Hepatocyte (in vitro differentiated cells): ENCODE measurements at regions not wholly inside any gene's neighbourhood (a gene's known extent, or its start where the extent isn't known, plus 50 kb on each side); places are given as distances from the start of the nearest gene placed in this dataset.

ENCODE experiments used
- EZH2phosphoT487 ChIP-seq: fragments of 200-600 bp; sonication (generic); IDR thresholded peaks from one replicate; pipeline ENCODE4 v1.6.1; 2018; ENCODE audit warnings: antibody characterized with exemption, mild to moderate bottlenecking, low read depth, moderate library complexity; ENCODE audit not compliant: unreplicated experiment, severe bottlenecking
- TF ChIP-seq, protein P1 (sequence below): fragments of 200-600 bp; sonication (generic); IDR thresholded peaks from 2 replicates; pipeline ENCODE4 v1.5.1; 2016; ENCODE audit warnings: antibody characterized with exemption, mild to moderate bottlenecking; ENCODE audit not compliant: poor library complexity

DNA sequence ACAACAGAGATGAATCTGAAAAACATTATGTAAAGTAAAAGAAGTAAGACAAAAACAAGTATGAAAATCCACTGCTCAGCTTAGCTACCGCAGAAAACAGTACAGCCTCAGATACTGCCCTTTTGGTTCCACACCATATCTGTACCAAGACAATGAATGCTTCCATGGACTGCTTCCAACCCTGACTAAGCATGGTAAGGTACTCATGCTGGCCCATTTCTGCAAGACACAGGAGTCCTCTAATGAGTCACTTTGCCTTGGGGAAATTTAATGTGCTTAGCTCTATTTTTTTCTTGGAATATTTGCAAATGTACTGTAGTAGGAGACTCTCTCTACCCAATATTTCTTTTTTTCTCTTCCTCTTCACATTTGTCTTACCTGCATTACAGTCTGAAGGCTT, 931.7 kb upstream of the HS3ST1 start:
- TF ChIP-seq, protein P1, sequence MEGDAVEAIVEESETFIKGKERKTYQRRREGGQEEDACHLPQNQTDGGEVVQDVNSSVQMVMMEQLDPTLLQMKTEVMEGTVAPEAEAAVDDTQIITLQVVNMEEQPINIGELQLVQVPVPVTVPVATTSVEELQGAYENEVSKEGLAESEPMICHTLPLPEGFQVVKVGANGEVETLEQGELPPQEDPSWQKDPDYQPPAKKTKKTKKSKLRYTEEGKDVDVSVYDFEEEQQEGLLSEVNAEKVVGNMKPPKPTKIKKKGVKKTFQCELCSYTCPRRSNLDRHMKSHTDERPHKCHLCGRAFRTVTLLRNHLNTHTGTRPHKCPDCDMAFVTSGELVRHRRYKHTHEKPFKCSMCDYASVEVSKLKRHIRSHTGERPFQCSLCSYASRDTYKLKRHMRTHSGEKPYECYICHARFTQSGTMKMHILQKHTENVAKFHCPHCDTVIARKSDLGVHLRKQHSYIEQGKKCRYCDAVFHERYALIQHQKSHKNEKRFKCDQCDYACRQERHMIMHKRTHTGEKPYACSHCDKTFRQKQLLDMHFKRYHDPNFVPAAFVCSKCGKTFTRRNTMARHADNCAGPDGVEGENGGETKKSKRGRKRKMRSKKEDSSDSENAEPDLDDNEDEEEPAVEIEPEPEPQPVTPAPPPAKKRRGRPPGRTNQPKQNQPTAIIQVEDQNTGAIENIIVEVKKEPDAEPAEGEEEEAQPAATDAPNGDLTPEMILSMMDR: no peak
- no peak for TF ChIP-seq EZH2phosphoT487
